SK-N-SH (cell line): ENCODE measurements at regions not wholly inside any gene's neighbourhood (a gene's known extent, or its start where the extent isn't known, plus 50 kb on each side); places are given as distances from the start of the nearest gene placed in this dataset.

Experiments
- CTCF ChIA-PET: fragments of 300-600, 350-600 bp; formaldehyde crosslinking; extraction: SDS; loops from one replicate; lab custom pipeline; 2021; lab: Yijun Ruan, JAX
- POLR2A ChIA-PET: fragments of 350-600 bp; sonication (Branson Sonifier 250); formaldehyde crosslinking; extraction: SDS; loops from one replicate; lab custom pipeline; 2020; ENCODE audit warnings: antibody characterized with exemption, inconsistent platforms; lab: Yijun Ruan, JAX
- DNase-seq: peaks from one replicate; pipeline ENCODE4 v3.0.0; 2012
- H2AFZ ChIP-seq: fragments of 200-600 bp; sonication (generic); 2 replicates; pipeline ENCODE4 v1.8.1; 2016; ENCODE audit warnings: antibody characterized with exemption, mild to moderate bottlenecking, low read depth
- H3F3A ChIP-seq: fragments of 200-600 bp; sonication (generic); replicated peaks from 2 replicates; pipeline ENCODE3; 2016; ENCODE audit warnings: antibody characterized with exemption, mild to moderate bottlenecking; ENCODE audit not compliant: insufficient read depth
- H3K27ac ChIP-seq, 2 experiments: fragments of 200-500 bp in 1 of 2; fragments of 200-600 bp in 1 of 2; sonication (Bioruptor generic) in 1 of 2; sonication (generic), shearing (Covaris generic) in 1 of 2; 2 replicates each; pipeline versions ENCODE4 v1.5.1 to v1.6.1; 2014 to 2016; ENCODE audit warnings: low read depth in 2 of 2, inconsistent platforms in 1 of 2, low read length in 1 of 2, mild to moderate bottlenecking in 1 of 2, mixed read lengths in 1 of 2
- H3K27me3 ChIP-seq: fragments of 200-600 bp; sonication (generic), shearing (Covaris generic); 2 replicates; pipeline ENCODE4 v1.6.1; 2016; ENCODE audit warnings: mixed run types; ENCODE audit not compliant: insufficient read depth
- H3K36me3 ChIP-seq, 2 experiments: fragments of 200-500 bp in 1 of 2; fragments of 200-600 bp in 1 of 2; sonication (Bioruptor generic) in 1 of 2; sonication (generic) in 1 of 2; replicated peaks in 1 of 2; 2 replicates each; pipeline versions ENCODE3 to v1.5.1; 2014 to 2016; ENCODE audit warnings: low read length in 1 of 2, mild to moderate bottlenecking in 1 of 2; ENCODE audit not compliant: insufficient read depth in 2 of 2, control insufficient read depth in 1 of 2
- H3K4me1 ChIP-seq, 2 experiments: fragments of 200-500 bp in 1 of 2; fragments of 200-600 bp in 1 of 2; sonication (Bioruptor generic) in 1 of 2; sonication (generic), shearing (Covaris generic) in 1 of 2; 2 replicates each; pipeline versions ENCODE4 v1.5.1 to v1.6.1; 2014 to 2016; ENCODE audit warnings: low read depth in 1 of 2, low read length in 1 of 2, mixed run types in 1 of 2; ENCODE audit not compliant: insufficient read depth in 2 of 2, control insufficient read depth in 1 of 2
- H3K4me2 ChIP-seq: fragments of 200-600 bp; sonication (generic), shearing (Covaris generic); 2 replicates; pipeline ENCODE4 v1.6.1; 2017; ENCODE audit warnings: mixed run types
- H3K4me3 ChIP-seq, 2 experiments: fragments of 200-500 bp in 1 of 2; fragments of 200-600 bp in 1 of 2; sonication (Bioruptor generic) in 1 of 2; sonication (generic), shearing (Covaris generic) in 1 of 2; 2 replicates each; pipeline versions ENCODE4 v1.5.1 to v1.8.1; 2014 to 2016; ENCODE audit warnings: low read depth in 2 of 2, inconsistent platforms in 1 of 2, low read length in 1 of 2, mild to moderate bottlenecking in 1 of 2, mixed read lengths in 1 of 2, moderate library complexity in 1 of 2
- H3K79me2 ChIP-seq: fragments of 200-600 bp; sonication (generic); 2 replicates; pipeline ENCODE4 v1.8.1; 2017; ENCODE audit warnings: mild to moderate bottlenecking; ENCODE audit not compliant: insufficient read depth
- H3K9ac ChIP-seq: fragments of 200-600 bp; sonication (generic); 2 replicates; pipeline ENCODE4 v1.6.1; 2017; ENCODE audit warnings: mixed run types
- H3K9me2 ChIP-seq: fragments of 200-600 bp; sonication (generic); 2 replicates; pipeline ENCODE4 v1.6.1; 2017; ENCODE audit warnings: mixed run types
- H3K9me3 ChIP-seq: fragments of 200-600 bp; sonication (generic); 2 replicates; pipeline ENCODE4 v1.6.1; 2017; ENCODE audit warnings: mixed run types, mild to moderate bottlenecking, moderate library complexity
- H4K20me1 ChIP-seq: fragments of 200-600 bp; sonication (generic); 2 replicates; pipeline ENCODE4 v1.6.1; 2017; ENCODE audit warnings: mild to moderate bottlenecking, mixed run types; ENCODE audit not compliant: insufficient read depth
- CHD2 ChIP-seq: fragments of 150-350 bp; IDR thresholded peaks from 2 replicates; pipeline ENCODE4 v1.6.1; 2018; ENCODE audit warnings: low read length; ENCODE audit not compliant: partially characterized antibody
- EP300 ChIP-seq, 2 experiments: IDR thresholded peaks; 2 replicates each; pipeline versions ENCODE4 v1.4.0 to v1.6.1; 2012; ENCODE audit warnings: borderline replicate concordance in 1 of 2, low read depth in 1 of 2, low read length in 1 of 2
- FOSL2 ChIP-seq: IDR thresholded peaks from 2 replicates; pipeline ENCODE4 v1.4.0; 2012; ENCODE audit warnings: low read depth, mild to moderate bottlenecking, moderate library complexity, borderline replicate concordance
- FOXJ3 ChIP-seq: sonication (generic); formaldehyde crosslinking; IDR thresholded peaks from 2 replicates; pipeline ENCODE4 v1.5.1; 2020; ENCODE audit warnings: mild to moderate bottlenecking, missing genetic modification reagents
- FOXM1 ChIP-seq: IDR thresholded peaks from 2 replicates; pipeline ENCODE4 v1.4.0; 2012; ENCODE audit warnings: low read depth, mild to moderate bottlenecking
- GABPA ChIP-seq: IDR thresholded peaks from 2 replicates; pipeline ENCODE4 v1.4.0; 2012; ENCODE audit warnings: low read depth, mild to moderate bottlenecking
- IRF3 ChIP-seq: fragments of 150-350 bp; IDR thresholded peaks from 2 replicates; pipeline ENCODE4 v1.6.1; 2016; ENCODE audit warnings: mild to moderate bottlenecking, low read depth, low read length
- JUND ChIP-seq: IDR thresholded peaks from 2 replicates; pipeline ENCODE4 v1.4.0; 2012
- MXI1 ChIP-seq: IDR thresholded peaks from 2 replicates; pipeline ENCODE4 v1.6.1; 2012; ENCODE audit warnings: mild to moderate bottlenecking, low read depth, low read length, improper control_type of control experiment
- RCOR1 ChIP-seq: fragments of 150-350 bp; IDR thresholded peaks from 2 replicates; pipeline ENCODE4 v1.6.1; 2017; ENCODE audit warnings: antibody characterized with exemption, low read length
- RFX5 ChIP-seq: IDR thresholded peaks from 2 replicates; pipeline ENCODE4 v1.6.1; 2012; ENCODE audit warnings: mild to moderate bottlenecking, improper control_type of control experiment, low read length
- RXRA ChIP-seq: IDR thresholded peaks from 2 replicates; pipeline ENCODE4 v1.4.0; 2012; ENCODE audit warnings: low read depth, mild to moderate bottlenecking, borderline replicate concordance
- SMC3 ChIP-seq: IDR thresholded peaks from 2 replicates; pipeline ENCODE4 v1.6.1; 2012; ENCODE audit warnings: low read depth, low read length, improper control_type of control experiment
- TAF1 ChIP-seq: IDR thresholded peaks from 2 replicates; pipeline ENCODE4 v1.6.1; 2012; ENCODE audit warnings: low read depth, mild to moderate bottlenecking, low read length, moderate library complexity, borderline replicate concordance
- TCF12 ChIP-seq: IDR thresholded peaks from 2 replicates; pipeline ENCODE4 v1.4.0; 2012
- YY1 ChIP-seq: IDR thresholded peaks from 2 replicates; pipeline ENCODE4 v1.4.0; 2012; ENCODE audit warnings: low read depth, mild to moderate bottlenecking
- WGBS: methylation state at CpG from one replicate; pipeline ENCODE4 v1.1.6; 2017; ENCODE audit warnings: low lambda C conversion rate; 5-methylcytosine and 5-hydroxymethylcytosine counted together
- TF ChIP-seq, protein P1 (sequence below): fragments of 150-350 bp; IDR thresholded peaks from 2 replicates; pipeline ENCODE4 v1.6.1; 2017; ENCODE audit warnings: antibody characterized with exemption, low read length, low read depth, borderline replicate concordance
- TF ChIP-seq, protein P2 (sequence below): fragments of 200-600 bp; sonication (generic); IDR thresholded peaks from 2 replicates; pipeline ENCODE4 v1.6.1; 2017; ENCODE audit warnings: antibody characterized with exemption, mild to moderate bottlenecking, moderate library complexity
- TF ChIP-seq, protein P3 (sequence below): IDR thresholded peaks from 2 replicates; pipeline ENCODE4 v1.6.1; 2012; ENCODE audit warnings: mild to moderate bottlenecking, low read depth, low read length, moderate library complexity
- TF ChIP-seq, protein P4 (sequence below): IDR thresholded peaks from 2 replicates; pipeline ENCODE4; 2012

DNA sequence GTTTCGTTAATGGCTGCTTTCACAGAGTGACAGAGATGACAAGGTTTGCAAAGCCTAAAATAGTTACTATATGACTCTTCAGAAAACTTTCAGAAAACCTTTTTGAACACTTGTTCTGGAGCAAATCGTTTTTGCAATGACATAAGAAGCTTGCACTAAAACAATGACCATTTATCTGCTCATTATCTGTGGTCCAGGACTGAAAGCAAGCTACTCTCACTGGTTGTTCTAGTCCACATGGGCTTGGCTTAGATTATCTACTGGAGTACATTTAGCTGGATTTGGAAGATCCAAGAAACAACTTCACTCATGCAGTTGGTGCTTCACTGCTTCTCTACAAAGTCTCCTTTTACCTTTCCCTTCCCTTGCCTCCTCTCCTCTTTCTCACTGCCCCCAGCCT is 1836.4 kb upstream of the AGA start:
- Histone ChIP-seq H3F3A (no peaks in the 10 kb centered on the region), H3K27ac (no peak overlapping the region), H3K9ac (no peak overlapping the region), H3K4me3 (no peak overlapping the region), H3K36me3 (no peaks in the 10 kb centered on the region), H2AFZ (no peak overlapping the region), H3K9me3 (no peaks in the 10 kb centered on the region), H3K9me2 (peaks cover 3% of the 10 kb centered on the region; the same call in 1 of the 2 replicates), H3K4me1 (no peaks in the 10 kb centered on the region), H3K4me2 (no peak overlapping the region), H3K79me2 (no peaks in the 10 kb centered on the region), H3K27me3 (no peaks in the 10 kb centered on the region), H4K20me1 (no peaks in the 10 kb centered on the region)
- no peak for TF ChIP-seq FOSL2
- TF ChIP-seq TAF1, result no peak
- TF ChIP-seq FOXM1, result no peak
- no peak for TF ChIP-seq SMC3
- no peak for TF ChIP-seq RCOR1
- TF ChIP-seq, protein P1, sequence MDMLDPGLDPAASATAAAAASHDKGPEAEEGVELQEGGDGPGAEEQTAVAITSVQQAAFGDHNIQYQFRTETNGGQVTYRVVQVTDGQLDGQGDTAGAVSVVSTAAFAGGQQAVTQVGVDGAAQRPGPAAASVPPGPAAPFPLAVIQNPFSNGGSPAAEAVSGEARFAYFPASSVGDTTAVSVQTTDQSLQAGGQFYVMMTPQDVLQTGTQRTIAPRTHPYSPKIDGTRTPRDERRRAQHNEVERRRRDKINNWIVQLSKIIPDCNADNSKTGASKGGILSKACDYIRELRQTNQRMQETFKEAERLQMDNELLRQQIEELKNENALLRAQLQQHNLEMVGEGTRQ, result no peak
- no peak for TF ChIP-seq EP300 (IDR thresholded peaks at IDR 0.05; ENCODE audit: borderline replicate concordance in 1 of 2, low read depth in 1 of 2, low read length in 1 of 2)
- no peak for TF ChIP-seq CHD2
- TF ChIP-seq FOXJ3 (CRISPR knock-in tag), result no peak
- TF ChIP-seq JUND, result no peak
- no peak for TF ChIP-seq GABPA
- TF ChIP-seq YY1, result no peak
- TF ChIP-seq, protein P2, sequence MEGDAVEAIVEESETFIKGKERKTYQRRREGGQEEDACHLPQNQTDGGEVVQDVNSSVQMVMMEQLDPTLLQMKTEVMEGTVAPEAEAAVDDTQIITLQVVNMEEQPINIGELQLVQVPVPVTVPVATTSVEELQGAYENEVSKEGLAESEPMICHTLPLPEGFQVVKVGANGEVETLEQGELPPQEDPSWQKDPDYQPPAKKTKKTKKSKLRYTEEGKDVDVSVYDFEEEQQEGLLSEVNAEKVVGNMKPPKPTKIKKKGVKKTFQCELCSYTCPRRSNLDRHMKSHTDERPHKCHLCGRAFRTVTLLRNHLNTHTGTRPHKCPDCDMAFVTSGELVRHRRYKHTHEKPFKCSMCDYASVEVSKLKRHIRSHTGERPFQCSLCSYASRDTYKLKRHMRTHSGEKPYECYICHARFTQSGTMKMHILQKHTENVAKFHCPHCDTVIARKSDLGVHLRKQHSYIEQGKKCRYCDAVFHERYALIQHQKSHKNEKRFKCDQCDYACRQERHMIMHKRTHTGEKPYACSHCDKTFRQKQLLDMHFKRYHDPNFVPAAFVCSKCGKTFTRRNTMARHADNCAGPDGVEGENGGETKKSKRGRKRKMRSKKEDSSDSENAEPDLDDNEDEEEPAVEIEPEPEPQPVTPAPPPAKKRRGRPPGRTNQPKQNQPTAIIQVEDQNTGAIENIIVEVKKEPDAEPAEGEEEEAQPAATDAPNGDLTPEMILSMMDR, result no peak
- no peak for TF ChIP-seq TCF12
- no peak for TF ChIP-seq MXI1
- TF ChIP-seq, protein P3, sequence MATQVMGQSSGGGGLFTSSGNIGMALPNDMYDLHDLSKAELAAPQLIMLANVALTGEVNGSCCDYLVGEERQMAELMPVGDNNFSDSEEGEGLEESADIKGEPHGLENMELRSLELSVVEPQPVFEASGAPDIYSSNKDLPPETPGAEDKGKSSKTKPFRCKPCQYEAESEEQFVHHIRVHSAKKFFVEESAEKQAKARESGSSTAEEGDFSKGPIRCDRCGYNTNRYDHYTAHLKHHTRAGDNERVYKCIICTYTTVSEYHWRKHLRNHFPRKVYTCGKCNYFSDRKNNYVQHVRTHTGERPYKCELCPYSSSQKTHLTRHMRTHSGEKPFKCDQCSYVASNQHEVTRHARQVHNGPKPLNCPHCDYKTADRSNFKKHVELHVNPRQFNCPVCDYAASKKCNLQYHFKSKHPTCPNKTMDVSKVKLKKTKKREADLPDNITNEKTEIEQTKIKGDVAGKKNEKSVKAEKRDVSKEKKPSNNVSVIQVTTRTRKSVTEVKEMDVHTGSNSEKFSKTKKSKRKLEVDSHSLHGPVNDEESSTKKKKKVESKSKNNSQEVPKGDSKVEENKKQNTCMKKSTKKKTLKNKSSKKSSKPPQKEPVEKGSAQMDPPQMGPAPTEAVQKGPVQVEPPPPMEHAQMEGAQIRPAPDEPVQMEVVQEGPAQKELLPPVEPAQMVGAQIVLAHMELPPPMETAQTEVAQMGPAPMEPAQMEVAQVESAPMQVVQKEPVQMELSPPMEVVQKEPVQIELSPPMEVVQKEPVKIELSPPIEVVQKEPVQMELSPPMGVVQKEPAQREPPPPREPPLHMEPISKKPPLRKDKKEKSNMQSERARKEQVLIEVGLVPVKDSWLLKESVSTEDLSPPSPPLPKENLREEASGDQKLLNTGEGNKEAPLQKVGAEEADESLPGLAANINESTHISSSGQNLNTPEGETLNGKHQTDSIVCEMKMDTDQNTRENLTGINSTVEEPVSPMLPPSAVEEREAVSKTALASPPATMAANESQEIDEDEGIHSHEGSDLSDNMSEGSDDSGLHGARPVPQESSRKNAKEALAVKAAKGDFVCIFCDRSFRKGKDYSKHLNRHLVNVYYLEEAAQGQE, result no peak
- no peak for TF ChIP-seq RFX5
- TF ChIP-seq, protein P4, sequence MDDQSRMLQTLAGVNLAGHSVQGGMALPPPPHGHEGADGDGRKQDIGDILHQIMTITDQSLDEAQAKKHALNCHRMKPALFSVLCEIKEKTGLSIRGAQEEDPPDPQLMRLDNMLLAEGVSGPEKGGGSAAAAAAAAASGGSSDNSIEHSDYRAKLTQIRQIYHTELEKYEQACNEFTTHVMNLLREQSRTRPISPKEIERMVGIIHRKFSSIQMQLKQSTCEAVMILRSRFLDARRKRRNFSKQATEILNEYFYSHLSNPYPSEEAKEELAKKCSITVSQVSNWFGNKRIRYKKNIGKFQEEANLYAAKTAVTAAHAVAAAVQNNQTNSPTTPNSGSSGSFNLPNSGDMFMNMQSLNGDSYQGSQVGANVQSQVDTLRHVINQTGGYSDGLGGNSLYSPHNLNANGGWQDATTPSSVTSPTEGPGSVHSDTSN, result no peak
- no peak for TF ChIP-seq IRF3
- TF ChIP-seq RXRA, result no peak
- DNase-seq, result no peak
- ChIA-PET CTCF (no interaction called here), POLR2A (no interaction called here)
- WGBS, result 5% methylated on average over 2 of the region's 2 CpGs
